MM.1S (cell line): ENCODE measurements at regions not wholly inside any gene's neighbourhood (a gene's known extent, or its start where the extent isn't known, plus 50 kb on each side); places are given as distances from the start of the nearest gene placed in this dataset.

Source experiments
- CTCF ChIP-seq: fragments of 300-600 bp; sonication (generic); IDR thresholded peaks from 2 replicates; pipeline ENCODE4 v1.5.1; 2016; ENCODE audit warnings: antibody characterized with exemption, low read length, mixed read lengths
- EZH2phosphoT487 ChIP-seq: fragments of 300-600 bp; sonication (generic); IDR thresholded peaks from 2 replicates; pipeline ENCODE4 v1.6.1; 2018; ENCODE audit warnings: antibody characterized with exemption, low read length

GRCh38 chr2:147575106-147575505 is 269.7 kb upstream of the ACVR2A start:
- no peak for TF ChIP-seq CTCF
- TF ChIP-seq EZH2phosphoT487, result no peak
